SK-N-SH (cell line): ENCODE measurements at regions not wholly inside any gene's neighbourhood (a gene's known extent, or its start where the extent isn't known, plus 50 kb on each side); places are given as distances from the start of the nearest gene placed in this dataset.

Source experiments
- CTCF ChIA-PET: fragments of 300-600, 350-600 bp; formaldehyde crosslinking; extraction: SDS; loops from one replicate; lab custom pipeline; 2021; lab: Yijun Ruan, JAX
- POLR2A ChIA-PET: fragments of 350-600 bp; sonication (Branson Sonifier 250); formaldehyde crosslinking; extraction: SDS; loops from one replicate; lab custom pipeline; 2020; ENCODE audit warnings: antibody characterized with exemption, inconsistent platforms; lab: Yijun Ruan, JAX
- DNase-seq: peaks from one replicate; pipeline ENCODE4 v3.0.0; 2012
- H2AFZ ChIP-seq: fragments of 200-600 bp; sonication (generic); 2 replicates; pipeline ENCODE4 v1.8.1; 2016; ENCODE audit warnings: antibody characterized with exemption, mild to moderate bottlenecking, low read depth
- H3F3A ChIP-seq: fragments of 200-600 bp; sonication (generic); replicated peaks from 2 replicates; pipeline ENCODE3; 2016; ENCODE audit warnings: antibody characterized with exemption, mild to moderate bottlenecking; ENCODE audit not compliant: insufficient read depth
- H3K27ac ChIP-seq, 2 experiments: fragments of 200-500 bp in 1 of 2; fragments of 200-600 bp in 1 of 2; sonication (Bioruptor generic) in 1 of 2; sonication (generic), shearing (Covaris generic) in 1 of 2; 2 replicates each; pipeline versions ENCODE4 v1.5.1 to v1.6.1; 2014 to 2016; ENCODE audit warnings: low read depth in 2 of 2, inconsistent platforms in 1 of 2, low read length in 1 of 2, mild to moderate bottlenecking in 1 of 2, mixed read lengths in 1 of 2
- H3K27me3 ChIP-seq: fragments of 200-600 bp; sonication (generic), shearing (Covaris generic); 2 replicates; pipeline ENCODE4 v1.6.1; 2016; ENCODE audit warnings: mixed run types; ENCODE audit not compliant: insufficient read depth
- H3K36me3 ChIP-seq, 2 experiments: fragments of 200-500 bp in 1 of 2; fragments of 200-600 bp in 1 of 2; sonication (Bioruptor generic) in 1 of 2; sonication (generic) in 1 of 2; replicated peaks in 1 of 2; 2 replicates each; pipeline versions ENCODE3 to v1.5.1; 2014 to 2016; ENCODE audit warnings: low read length in 1 of 2, mild to moderate bottlenecking in 1 of 2; ENCODE audit not compliant: insufficient read depth in 2 of 2, control insufficient read depth in 1 of 2
- H3K4me1 ChIP-seq, 2 experiments: fragments of 200-500 bp in 1 of 2; fragments of 200-600 bp in 1 of 2; sonication (Bioruptor generic) in 1 of 2; sonication (generic), shearing (Covaris generic) in 1 of 2; 2 replicates each; pipeline versions ENCODE4 v1.5.1 to v1.6.1; 2014 to 2016; ENCODE audit warnings: low read depth in 1 of 2, low read length in 1 of 2, mixed run types in 1 of 2; ENCODE audit not compliant: insufficient read depth in 2 of 2, control insufficient read depth in 1 of 2
- H3K4me2 ChIP-seq: fragments of 200-600 bp; sonication (generic), shearing (Covaris generic); 2 replicates; pipeline ENCODE4 v1.6.1; 2017; ENCODE audit warnings: mixed run types
- H3K4me3 ChIP-seq, 2 experiments: fragments of 200-500 bp in 1 of 2; fragments of 200-600 bp in 1 of 2; sonication (Bioruptor generic) in 1 of 2; sonication (generic), shearing (Covaris generic) in 1 of 2; 2 replicates each; pipeline versions ENCODE4 v1.5.1 to v1.8.1; 2014 to 2016; ENCODE audit warnings: low read depth in 2 of 2, inconsistent platforms in 1 of 2, low read length in 1 of 2, mild to moderate bottlenecking in 1 of 2, mixed read lengths in 1 of 2, moderate library complexity in 1 of 2
- H3K79me2 ChIP-seq: fragments of 200-600 bp; sonication (generic); 2 replicates; pipeline ENCODE4 v1.8.1; 2017; ENCODE audit warnings: mild to moderate bottlenecking; ENCODE audit not compliant: insufficient read depth
- H3K9ac ChIP-seq: fragments of 200-600 bp; sonication (generic); 2 replicates; pipeline ENCODE4 v1.6.1; 2017; ENCODE audit warnings: mixed run types
- H3K9me2 ChIP-seq: fragments of 200-600 bp; sonication (generic); 2 replicates; pipeline ENCODE4 v1.6.1; 2017; ENCODE audit warnings: mixed run types
- H3K9me3 ChIP-seq: fragments of 200-600 bp; sonication (generic); 2 replicates; pipeline ENCODE4 v1.6.1; 2017; ENCODE audit warnings: mixed run types, mild to moderate bottlenecking, moderate library complexity
- H4K20me1 ChIP-seq: fragments of 200-600 bp; sonication (generic); 2 replicates; pipeline ENCODE4 v1.6.1; 2017; ENCODE audit warnings: mild to moderate bottlenecking, mixed run types; ENCODE audit not compliant: insufficient read depth
- CTCF ChIP-seq: fragments of 200-600 bp; sonication (generic); IDR thresholded peaks from 2 replicates; pipeline ENCODE4 v1.6.1; 2017; ENCODE audit warnings: antibody characterized with exemption, mild to moderate bottlenecking, moderate library complexity
- EP300 ChIP-seq, 2 experiments: IDR thresholded peaks; 2 replicates each; pipeline versions ENCODE4 v1.4.0 to v1.6.1; 2012; ENCODE audit warnings: borderline replicate concordance in 1 of 2, low read depth in 1 of 2, low read length in 1 of 2
- EZH2phosphoT487 ChIP-seq: fragments of 200-600 bp; sonication (generic); IDR thresholded peaks from 2 replicates; pipeline ENCODE4 v1.6.1; 2017; ENCODE audit warnings: low read depth, mixed run types, mild to moderate bottlenecking, antibody characterized with exemption, moderate library complexity, borderline replicate concordance
- FOSL2 ChIP-seq: IDR thresholded peaks from 2 replicates; pipeline ENCODE4 v1.4.0; 2012; ENCODE audit warnings: low read depth, mild to moderate bottlenecking, moderate library complexity, borderline replicate concordance
- FOXJ3 ChIP-seq: sonication (generic); formaldehyde crosslinking; IDR thresholded peaks from 2 replicates; pipeline ENCODE4 v1.5.1; 2020; ENCODE audit warnings: mild to moderate bottlenecking, missing genetic modification reagents
- FOXM1 ChIP-seq: IDR thresholded peaks from 2 replicates; pipeline ENCODE4 v1.4.0; 2012; ENCODE audit warnings: low read depth, mild to moderate bottlenecking
- GABPA ChIP-seq: IDR thresholded peaks from 2 replicates; pipeline ENCODE4 v1.4.0; 2012; ENCODE audit warnings: low read depth, mild to moderate bottlenecking
- JUND ChIP-seq: IDR thresholded peaks from 2 replicates; pipeline ENCODE4 v1.4.0; 2012
- MAX ChIP-seq: IDR thresholded peaks from 2 replicates; pipeline ENCODE4 v1.4.0; 2012; ENCODE audit warnings: low read depth
- MEF2A ChIP-seq: IDR thresholded peaks from 2 replicates; pipeline ENCODE4 v1.4.0; 2012; ENCODE audit warnings: low read depth, borderline replicate concordance
- MXI1 ChIP-seq: IDR thresholded peaks from 2 replicates; pipeline ENCODE4 v1.6.1; 2012; ENCODE audit warnings: mild to moderate bottlenecking, low read depth, low read length, improper control_type of control experiment
- SIN3A ChIP-seq: IDR thresholded peaks from 2 replicates; pipeline ENCODE4 v1.6.1; 2012; ENCODE audit warnings: low read depth, mild to moderate bottlenecking, low read length, moderate library complexity, borderline replicate concordance
- TAF1 ChIP-seq: IDR thresholded peaks from 2 replicates; pipeline ENCODE4 v1.6.1; 2012; ENCODE audit warnings: low read depth, mild to moderate bottlenecking, low read length, moderate library complexity, borderline replicate concordance
- TCF12 ChIP-seq: IDR thresholded peaks from 2 replicates; pipeline ENCODE4 v1.4.0; 2012
- USF2 ChIP-seq: fragments of 150-350 bp; IDR thresholded peaks from 2 replicates; pipeline ENCODE4 v1.6.1; 2017; ENCODE audit warnings: antibody characterized with exemption, low read length, low read depth, borderline replicate concordance
- YY1 ChIP-seq: IDR thresholded peaks from 2 replicates; pipeline ENCODE4 v1.4.0; 2012; ENCODE audit warnings: low read depth, mild to moderate bottlenecking
- ZBTB33 ChIP-seq: IDR thresholded peaks from 2 replicates; pipeline ENCODE4 v1.4.0; 2012; ENCODE audit warnings: low read depth, borderline replicate concordance
- WGBS: methylation state at CpG from one replicate; pipeline ENCODE4 v1.1.6; 2017; ENCODE audit warnings: low lambda C conversion rate; 5-methylcytosine and 5-hydroxymethylcytosine counted together

GRCh38 chr4:175470131-175470530 is 341.9 kb downstream of the GPM6A start (continued):
- no peak for TF ChIP-seq ZBTB33
- TF ChIP-seq EP300 (IDR thresholded peaks at IDR 0.05; ENCODE audit: borderline replicate concordance in 1 of 2, low read depth in 1 of 2, low read length in 1 of 2) = peak in 1 of 2 experiments; percentile 76; a peak in 2 of 4 replicates
- peak; percentile 47; the same call in 1 of the 2 replicates for TF ChIP-seq FOSL2
- TF ChIP-seq FOXM1 = peak; percentile 41; the same call in 1 of the 2 replicates
- no peak for TF ChIP-seq FOXJ3
- no peak for TF ChIP-seq TAF1
- TF ChIP-seq MEF2A = no peak
- TF ChIP-seq MAX = no peak

- no peaks in the 10 kb centered on the region for H3K9me2 ChIP-seq
- no peaks in the 10 kb centered on the region for H3K36me3 ChIP-seq
- H3K9ac ChIP-seq = no peak overlapping the region
- no peak overlapping the region for H2AFZ ChIP-seq
- TF ChIP-seq TCF12 = no peak
- no peak for TF ChIP-seq USF2
- TF ChIP-seq MXI1 = no peak
- no peak for TF ChIP-seq CTCF
- no peak for TF ChIP-seq YY1
- TF ChIP-seq EZH2phosphoT487 = no peak
- no peak for TF ChIP-seq FOSL2
- no peak for TF ChIP-seq JUND
- TF ChIP-seq GABPA = no peak
- TF ChIP-seq TAF1 = no peak
- TF ChIP-seq SIN3A = no peak
- no peaks in the 10 kb centered on the region for H4K20me1 ChIP-seq
- H3K4me1 ChIP-seq = no peaks in the 10 kb centered on the region
- DNase-seq = no peak
- ChIA-PET POLR2A (no interaction called here), CTCF (no interaction called here)
- H3K9me3 ChIP-seq = no peaks in the 10 kb centered on the region
- H3F3A ChIP-seq = no peaks in the 10 kb centered on the region
- no peak overlapping the region for H3K4me3 ChIP-seq
- no peak overlapping the region for H3K4me2 ChIP-seq
- WGBS = 11% methylated on average over 2 of the region's 2 CpGs
- no peaks in the 10 kb centered on the region for H3K27me3 ChIP-seq
- H3K27ac ChIP-seq = no peak overlapping the region
- no peaks in the 10 kb centered on the region for H3K79me2 ChIP-seq
Measured at GRCh38 chr4:175480404-175480803, 331.7 kb downstream of the GPM6A start.
